NCI-H345 treated with DMSO at 0.1 percent for 48 hours (cell line): ENCODE measurements at regions not wholly inside any gene's neighbourhood (a gene's known extent, or its start where the extent isn't known, plus 50 kb on each side); places are given as distances from the start of the nearest gene placed in this dataset.
"Not testable (repeated sequence)": the region's sequence is repeated elsewhere in the genome, so short reads cannot be mapped to it uniquely, and the experiment has no call there.

Experiments
- DNase-seq: peaks from one replicate; lab custom pipeline; 2025; ENCODE audit not compliant: unreplicated experiment; lab: John Stamatoyannopoulos, UW

DNA sequence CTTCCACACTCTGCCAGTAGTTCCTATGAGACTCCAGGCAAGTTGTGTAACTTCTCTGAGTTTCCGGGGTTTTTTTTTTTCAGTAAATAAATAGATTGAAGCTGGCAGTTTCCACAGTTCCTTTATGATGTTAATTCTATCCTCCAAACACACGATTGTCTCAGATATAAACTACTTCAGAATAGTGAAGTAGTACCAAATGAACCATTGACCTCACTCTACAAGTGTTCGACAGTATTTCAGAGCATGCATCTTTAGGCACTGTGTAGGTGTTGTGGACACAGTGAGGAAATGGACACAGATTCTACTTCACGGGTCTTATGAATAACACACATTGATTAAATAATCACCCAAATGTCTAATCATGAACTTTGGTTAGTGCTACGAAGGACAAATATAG is 136.1 kb upstream of the IGSF10 start:
- no peak for DNase-seq

DNA sequence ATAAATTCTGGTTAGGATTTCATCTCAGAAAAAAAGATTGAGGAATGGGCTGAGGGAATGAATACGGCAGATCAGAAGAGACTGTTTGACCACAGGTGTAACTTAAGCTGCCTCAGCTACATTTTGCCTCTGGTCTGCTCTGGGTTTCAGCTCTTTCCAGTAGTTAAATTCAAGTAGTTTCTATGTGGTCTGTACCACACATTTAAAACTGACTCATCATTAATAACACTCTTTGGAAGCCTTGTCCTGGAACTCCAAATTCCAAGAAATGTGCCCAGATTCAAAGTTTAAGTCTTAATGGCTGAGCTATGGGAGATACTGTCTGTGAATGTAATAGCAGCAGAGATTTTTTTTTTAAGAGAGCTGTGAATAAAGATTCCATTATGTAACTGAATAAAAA is 133.1 kb upstream of the IGSF10 start:
- DNase-seq = no peak

DNA sequence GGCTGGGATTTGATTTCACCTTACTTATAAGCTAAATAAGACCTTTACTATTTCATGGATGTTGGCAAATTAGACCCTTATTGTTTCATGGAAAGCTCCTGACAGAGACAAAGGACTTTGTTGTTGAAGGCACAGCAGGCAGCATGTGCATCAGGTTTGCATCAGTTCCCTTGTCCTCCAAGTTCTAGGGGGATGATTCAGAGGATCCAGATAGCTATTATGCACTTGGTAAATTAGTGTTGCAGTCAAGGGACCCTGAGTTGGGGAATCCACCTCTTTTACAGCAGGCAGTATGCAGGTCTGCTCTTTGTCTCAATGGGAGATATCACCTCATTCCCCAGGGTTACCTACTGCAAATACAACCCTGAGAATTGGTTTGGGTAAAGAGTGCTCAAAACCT is 131.4 kb upstream of the IGSF10 start:
- no peak for DNase-seq

DNA sequence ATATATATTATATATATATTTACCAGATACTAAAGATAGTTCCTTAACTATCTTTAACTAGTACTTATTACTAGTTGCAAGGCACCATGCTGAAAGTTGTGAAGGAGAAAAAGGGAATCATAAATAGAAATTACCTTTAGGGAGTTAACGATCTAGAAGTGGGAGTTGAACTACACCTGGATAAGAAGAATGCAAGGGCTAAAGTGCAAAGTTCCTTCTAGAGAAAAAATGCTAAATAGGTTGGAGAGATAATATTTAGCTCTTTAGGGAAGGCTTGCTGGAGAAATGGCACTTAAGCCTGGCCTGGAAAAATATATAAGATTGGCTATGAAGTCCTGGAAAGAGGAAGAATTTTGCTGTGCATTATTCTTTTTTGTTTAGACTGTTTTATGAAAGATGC is 130.6 kb upstream of the IGSF10 start:
- DNase-seq = no peak

DNA sequence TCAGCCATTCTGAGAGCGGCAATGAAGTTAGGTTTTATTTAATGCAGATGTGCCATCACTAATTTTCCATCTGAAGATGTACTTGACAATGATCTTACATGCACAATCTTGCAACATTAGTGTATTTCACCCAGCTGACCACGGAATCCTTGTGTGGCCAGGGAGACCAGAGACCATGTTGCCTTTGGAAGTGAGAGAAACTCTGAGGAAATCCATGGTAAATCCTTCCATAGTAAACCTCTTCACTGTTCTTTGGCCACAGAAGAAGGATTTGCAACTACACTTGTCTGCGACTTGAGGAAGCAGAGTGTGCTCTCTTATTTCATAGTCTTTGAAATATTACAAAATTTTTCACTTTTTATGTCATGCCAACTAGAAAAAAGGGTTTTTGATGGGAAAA is 128.4 kb upstream of the IGSF10 start:
- DNase-seq = no peak

DNA sequence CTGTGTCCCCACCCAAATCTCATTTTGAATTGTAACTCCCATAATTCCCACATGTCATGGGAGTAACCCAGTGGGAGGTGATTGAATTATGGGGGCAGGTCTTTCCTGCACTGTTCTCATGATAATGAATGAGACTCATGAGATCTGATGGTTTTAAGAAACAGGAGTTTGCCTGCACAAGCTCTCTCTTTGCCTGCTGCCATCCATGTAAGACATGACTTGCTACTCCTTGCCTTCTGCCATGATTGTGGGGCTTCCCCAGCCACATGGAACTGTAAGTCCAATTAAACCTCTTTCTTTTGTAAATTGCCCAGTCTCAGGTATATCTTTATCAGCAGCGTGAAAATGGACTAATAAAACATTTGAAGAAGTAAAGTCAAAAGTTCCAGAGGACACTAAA is 126.8 kb upstream of the IGSF10 start:
- DNase-seq = not testable (repeated sequence)

DNA sequence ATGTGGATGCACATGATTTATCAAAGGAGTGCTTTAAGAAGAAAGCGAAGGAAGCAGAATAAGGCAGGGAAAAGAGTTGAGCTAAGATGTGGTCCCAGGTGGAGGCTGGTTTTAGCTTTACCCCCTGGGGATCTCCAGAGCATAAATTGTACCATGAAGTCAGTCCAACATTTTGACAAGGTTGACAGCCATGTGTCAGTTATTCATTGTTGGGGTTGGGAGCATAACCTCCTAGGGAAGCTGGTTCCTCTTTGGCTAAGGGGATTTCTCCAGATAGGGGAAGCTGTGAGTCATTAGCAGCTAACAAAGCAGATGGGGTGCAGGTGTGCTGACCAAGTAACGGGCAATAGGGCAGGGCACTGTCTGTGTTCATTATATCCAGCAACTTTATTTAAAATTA is 123.7 kb upstream of the IGSF10 start:
- no peak for DNase-seq

DNA sequence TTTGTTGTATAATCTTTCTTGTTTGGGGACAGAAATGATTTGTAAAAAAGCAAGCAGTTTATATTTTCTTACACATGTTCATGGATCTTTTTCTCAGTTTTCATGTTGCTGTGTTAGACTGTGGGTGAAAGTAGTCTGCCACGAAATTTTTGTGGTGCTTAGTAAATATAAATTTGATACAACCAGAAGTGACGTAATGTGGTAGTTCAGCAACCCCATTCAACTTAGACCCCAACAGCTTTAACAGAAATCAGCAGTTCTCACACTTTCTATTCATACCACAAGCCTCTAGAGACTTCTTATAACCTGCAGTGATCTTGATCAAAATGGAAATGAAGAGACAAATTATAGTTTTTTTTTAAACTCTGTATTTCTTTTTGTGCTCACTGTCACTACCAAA is 120.2 kb upstream of the IGSF10 start:
- no peak for DNase-seq

DNA sequence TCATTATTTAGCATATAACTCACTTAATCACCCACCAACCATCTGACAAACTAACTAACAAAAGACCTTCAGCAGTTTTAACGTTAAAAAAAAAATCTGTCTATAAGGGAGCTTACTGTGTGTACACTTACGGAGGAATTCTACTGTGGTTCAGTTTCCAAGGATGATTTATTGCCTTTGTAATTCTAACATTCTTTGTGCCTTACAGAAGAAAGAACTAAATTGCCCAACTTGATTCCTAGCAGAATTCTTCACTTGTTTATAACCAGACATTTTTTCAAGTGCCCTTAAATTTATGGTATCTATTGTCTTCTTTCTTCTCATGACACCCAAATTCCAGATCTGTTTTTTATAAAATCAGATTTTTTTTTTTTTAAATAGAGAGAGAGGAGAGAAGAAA is 119.7 kb upstream of the IGSF10 start:
- DNase-seq = no peak

DNA sequence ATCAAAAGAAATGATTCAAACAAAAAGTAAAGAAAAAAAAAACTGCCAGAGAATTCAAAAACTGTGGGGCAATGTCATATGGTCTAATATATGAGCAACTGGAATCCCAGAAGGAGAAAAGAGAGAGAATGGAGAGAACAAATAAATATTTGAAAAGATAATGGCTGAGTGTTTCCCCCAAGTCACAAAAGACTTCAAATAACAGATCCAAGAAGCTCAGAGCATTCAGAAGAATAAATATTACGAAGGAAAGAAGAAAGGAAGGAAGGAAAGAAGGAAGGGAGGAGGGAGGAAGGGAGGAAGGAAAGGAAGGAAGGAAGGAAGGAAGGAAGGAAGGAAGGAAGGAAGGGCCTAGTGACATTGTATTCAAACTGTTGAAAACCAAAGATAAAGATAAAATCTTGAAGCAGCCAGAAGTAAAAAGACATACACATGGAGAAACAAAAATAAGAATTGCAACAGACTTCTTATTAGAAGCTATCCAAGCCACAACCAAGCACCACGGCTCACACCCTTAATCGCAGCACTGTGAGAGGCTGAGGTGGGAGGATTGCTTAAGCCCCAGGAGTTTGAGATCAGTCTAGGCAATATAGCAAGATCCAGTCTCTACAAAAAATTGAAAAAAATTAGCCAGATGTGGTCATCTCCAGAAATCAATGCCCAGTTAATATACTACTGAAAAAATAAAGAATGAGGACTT is 118.9 kb upstream of the IGSF10 start:
- no peak for DNase-seq

DNA sequence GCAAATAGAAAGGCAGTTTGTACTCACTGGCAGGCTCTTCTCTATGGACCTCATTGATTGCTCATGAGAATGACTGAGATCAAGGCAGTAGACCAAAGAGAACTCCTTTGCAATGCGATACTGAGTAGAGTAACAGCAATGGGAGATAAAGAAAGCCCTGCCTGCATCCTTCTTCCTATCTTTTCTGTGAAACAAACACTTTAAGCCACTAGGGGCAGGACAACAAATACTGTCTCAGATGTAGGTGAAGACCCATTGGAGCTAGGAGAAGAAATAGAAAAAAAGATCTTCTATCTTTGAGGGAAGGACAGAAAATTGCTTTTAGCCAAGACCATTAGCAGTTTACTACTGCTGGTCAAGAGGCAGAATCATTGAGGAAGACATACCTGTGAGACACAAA is 117.6 kb upstream of the IGSF10 start:
- no peak for DNase-seq

DNA sequence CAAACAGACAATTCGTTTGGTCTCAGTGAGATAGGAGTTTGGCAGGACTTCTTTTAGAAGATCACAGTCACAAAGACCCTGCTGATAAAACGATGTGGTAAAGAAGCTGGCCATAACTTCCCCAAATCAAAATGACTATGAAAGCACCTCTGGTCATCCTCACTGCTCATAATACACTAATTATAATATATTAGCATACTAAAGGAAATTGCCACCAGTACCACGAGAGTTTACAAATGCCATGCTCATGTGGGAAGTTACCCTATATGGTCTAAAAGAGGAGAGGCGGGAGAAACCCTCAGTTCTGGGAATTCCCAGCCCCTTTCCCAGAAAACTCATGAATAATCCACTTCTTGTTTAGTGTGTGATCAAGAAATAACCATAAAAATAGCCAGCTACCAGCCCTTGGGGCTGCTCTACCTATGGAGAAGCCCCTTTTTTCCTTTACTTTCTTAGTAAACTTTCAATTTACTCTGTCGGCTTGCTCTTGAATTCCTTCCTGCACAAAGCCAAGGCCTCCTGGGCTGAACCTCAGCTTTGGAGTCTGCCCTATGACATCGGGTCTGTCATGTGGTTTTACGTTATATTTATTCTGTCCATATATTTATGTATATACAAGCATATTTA is 115.8 kb upstream of the IGSF10 start:
- DNase-seq = no peak

DNA sequence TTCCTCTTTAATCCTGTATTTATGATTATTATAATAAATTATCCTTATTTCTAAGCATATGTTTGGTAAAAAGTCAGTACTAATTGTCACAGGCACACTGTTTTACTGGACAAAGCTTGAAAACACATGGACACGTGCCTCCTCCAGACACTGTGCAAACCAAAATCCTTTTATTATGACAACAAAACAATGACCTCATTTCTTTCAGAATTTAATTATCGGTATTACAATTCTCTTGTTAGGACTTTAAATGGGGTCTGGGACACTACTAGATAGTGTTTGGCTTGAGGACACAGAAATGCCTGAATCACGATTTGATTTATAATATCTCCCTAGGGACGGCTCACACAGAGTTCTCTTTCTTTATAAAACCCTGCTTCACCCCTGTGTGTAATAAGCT is 107.3 kb upstream of the IGSF10 start:
- DNase-seq = no peak

DNA sequence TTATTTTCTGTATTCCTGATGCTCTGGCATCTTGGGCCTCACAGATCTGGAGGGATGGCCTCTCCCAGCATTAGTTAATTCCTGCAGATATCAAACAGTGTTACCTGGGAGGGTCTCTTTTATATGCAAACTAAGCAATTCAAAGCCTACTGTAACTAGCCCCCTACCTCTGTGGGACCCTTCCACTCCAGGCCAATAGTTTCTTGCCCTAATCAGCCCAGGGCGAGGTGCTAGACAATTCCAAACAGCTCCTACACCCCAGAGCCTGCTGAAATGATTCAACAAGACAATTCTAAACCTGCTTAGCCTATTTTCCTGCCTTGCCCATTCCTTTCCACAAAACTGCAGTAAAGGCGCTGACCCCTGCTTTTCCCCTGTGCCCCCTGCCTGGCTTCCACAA is 106.6 kb upstream of the IGSF10 start:
- DNase-seq = no peak

DNA sequence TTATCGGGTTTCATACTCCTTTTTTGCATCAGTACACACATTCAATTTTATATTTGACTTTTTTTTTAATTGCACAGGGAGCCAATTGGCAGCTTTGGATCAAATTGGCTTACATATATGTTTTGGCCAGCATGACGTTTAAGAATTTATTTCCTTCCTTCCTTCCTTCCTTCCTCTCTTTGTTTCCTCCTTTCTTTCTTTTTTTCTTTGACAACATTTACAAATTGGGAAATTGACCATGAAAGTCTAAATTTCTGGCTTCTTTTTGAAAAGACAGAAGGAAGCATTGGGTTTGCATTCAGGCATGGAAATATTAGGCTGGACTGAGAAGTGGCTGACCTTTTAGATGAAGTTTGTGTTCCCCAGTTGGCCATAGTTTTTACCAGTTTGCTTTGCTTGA is 103.4 kb upstream of the IGSF10 start:
- DNase-seq = no peak

DNA sequence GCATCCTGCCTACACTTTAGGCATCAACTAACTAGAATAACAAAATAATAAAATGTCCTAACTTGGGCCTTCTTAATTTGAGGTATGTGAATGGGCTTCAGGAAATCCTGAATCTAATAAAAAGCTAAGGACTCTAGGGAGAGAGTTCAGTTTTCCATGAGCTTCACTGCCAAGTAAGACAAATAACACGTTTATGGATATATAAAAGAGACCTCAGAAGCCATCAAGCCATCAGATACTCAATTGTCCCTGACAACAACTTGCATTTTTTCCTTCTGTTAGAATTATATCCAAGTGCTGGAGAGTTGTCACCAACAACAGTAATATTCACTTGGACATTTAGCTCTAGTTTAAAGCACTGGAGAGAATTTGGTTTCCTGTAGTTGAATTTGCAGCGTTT is 102.4 kb upstream of the IGSF10 start:
- DNase-seq = no peak

DNA sequence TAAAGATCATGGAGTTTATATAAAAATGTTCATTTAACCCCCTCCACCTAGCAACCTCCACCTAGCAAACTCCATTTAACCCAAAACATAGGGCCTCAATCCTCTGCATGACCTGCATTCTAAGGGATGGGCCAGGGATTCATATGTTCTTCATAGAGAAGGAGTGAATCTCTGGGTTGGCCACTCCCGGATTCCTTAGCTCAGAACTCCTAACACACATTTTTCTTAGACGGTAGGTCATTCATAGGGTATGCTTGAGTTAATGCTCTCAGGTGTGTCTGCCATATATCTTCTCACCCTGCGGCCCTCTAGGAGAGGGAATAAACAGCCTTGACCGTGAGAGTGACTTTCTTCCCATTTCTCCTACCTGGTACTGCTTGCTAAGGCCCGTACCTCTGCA is 102.0 kb upstream of the IGSF10 start:
- no peak for DNase-seq

DNA sequence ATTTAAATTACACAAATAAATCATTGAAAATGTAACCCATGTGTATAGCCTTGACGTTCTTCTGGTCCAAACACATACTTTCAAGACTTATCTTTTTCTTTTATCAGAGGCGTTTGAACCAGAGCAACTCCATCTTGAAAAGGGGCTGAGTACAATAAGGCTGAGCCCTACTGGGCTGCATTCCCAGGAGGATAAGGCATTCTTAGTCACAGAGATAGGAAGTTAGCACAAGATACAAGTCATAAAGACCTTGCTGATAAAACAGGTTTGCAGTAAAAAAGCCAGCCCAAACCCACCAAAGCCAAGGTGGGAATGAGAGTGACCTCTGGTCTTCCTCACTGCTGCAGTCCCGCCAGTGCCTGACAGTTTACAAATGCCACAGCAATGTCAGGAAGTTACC is 101.0 kb upstream of the IGSF10 start:
- no peak for DNase-seq

DNA sequence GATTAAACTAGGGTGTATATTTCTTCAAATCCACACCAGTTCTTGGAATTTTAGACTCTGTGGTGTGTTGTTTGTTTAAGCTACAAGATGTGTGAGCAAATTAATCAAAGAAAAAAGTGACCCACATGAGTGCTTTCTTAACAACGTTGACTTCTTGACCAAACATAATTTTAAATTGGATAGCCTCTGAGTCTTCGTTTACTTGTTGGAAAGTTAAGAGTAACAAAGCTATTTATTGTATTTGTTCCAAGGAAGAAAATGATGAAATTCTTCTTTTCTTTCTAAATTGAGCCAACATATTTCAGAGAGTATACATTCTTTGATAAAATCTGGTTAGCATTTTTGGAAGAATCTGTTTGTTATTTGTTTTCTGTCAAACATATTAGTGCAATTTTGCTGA is 99.9 kb upstream of the IGSF10 start:
- no peak for DNase-seq

DNA sequence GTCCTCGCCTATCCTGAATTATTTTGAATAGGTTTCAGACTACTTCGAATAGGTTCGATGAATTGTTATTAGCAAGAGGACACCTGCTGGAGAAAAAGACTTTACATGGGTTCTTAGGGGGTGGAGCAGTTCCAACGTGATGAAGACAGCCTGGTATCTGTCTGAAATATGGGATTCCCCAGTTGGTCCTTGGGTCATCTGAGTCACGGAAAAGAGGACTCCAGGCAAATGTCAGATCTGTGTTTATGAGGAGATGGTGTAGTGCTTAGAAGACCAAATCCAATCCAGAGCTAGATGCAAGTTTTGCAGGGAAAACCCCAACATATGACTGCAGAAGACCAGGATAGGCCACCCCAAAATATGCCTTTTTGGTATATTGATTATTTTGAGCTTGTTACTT is 98.9 kb upstream of the IGSF10 start:
- no peak for DNase-seq

DNA sequence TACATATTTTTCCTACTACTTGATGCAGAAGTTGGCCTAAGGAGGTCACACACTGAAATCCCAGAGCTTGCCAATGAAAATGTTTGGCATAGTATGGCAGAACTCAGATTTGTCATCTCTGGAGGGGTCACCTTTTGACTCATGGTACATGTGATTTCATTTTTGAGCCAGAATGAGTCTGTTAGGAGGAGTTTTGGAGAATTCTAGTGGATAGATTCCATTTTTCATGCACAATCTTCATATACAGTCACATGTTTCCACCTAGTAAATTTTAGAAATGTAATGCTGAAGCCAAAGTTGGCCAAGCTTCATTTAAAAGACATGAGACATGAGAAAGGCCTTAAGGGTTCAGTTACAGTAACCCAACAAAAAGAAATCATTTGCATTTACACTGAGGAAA is 97.8 kb upstream of the IGSF10 start:
- no peak for DNase-seq

DNA sequence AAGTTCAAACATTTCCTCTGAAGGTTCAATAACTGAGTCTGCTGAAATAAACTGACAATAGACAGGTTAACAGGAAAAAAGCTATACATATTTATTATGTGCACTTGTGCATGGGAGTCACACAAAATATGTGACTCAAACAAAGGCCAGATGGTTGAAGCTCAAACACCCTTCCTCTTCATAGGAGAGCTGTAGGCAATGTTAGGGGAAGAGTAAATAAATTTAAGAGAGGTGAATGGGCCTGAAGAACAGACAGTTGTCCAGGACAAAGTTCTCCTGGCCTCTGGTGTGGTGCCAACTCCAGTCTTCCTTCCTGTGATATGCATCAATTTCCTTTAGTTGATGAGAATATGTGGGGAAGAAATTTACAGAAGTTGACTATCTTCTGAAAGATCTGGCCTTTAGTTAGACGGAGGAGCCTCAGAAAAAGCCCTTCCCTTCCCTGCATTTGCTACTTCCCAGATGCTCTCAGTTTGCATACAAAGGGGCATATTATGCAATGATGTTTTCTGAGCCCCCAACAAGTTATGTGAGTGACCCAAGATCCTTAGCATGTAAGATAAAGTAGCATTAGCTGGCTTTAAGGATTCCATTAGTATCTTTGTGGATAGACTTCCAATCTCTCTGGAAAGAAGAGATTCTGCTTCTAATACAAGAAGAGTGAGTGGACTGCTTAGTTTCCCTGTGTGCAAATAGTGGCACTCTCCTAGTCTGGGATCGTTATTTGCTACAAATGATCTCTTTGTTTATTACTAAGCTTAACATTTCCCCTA is 96.4 kb upstream of the IGSF10 start:
- no peak for DNase-seq
